DOHH2 (cell line): ENCODE measurements at regions not wholly inside any gene's neighbourhood (a gene's known extent, or its start where the extent isn't known, plus 50 kb on each side); places are given as distances from the start of the nearest gene placed in this dataset.

Experiments
- H3F3A ChIP-seq: fragments of 200-600 bp; sonication (generic), shearing (Covaris generic); 2 replicates; pipeline ENCODE4 v1.6.0; 2016; ENCODE audit warnings: antibody characterized with exemption, mild to moderate bottlenecking; ENCODE audit not compliant: control insufficient read depth, insufficient read depth
- H3K27ac ChIP-seq: fragments of 200-600 bp; sonication (generic); 2 replicates; pipeline ENCODE4 v1.5.1; 2014; ENCODE audit warnings: low read depth, mild to moderate bottlenecking, low read length, moderate library complexity
- H3K27me3 ChIP-seq: fragments of 200-600 bp; sonication (generic); 2 replicates; pipeline ENCODE4 v1.6.1; 2014; ENCODE audit warnings: mild to moderate bottlenecking, low read length, mixed read lengths; ENCODE audit not compliant: control insufficient read depth
- H3K36me3 ChIP-seq: fragments of 200-600 bp; sonication (generic); 2 replicates; pipeline ENCODE4 v1.6.1; 2014; ENCODE audit warnings: mild to moderate bottlenecking, low read length, moderate library complexity, mixed read lengths; ENCODE audit not compliant: control insufficient read depth
- H3K4me1 ChIP-seq: fragments of 200-600 bp; sonication (generic); 2 replicates; pipeline ENCODE4 v1.6.1; 2014; ENCODE audit warnings: mild to moderate bottlenecking, low read length, mixed read lengths; ENCODE audit not compliant: control insufficient read depth
- H3K4me2 ChIP-seq: fragments of 200-600 bp; sonication (generic); 2 replicates; pipeline ENCODE4 v1.6.0; 2014; ENCODE audit warnings: mild to moderate bottlenecking, low read length, moderate library complexity
- H3K4me3 ChIP-seq: fragments of 200-600 bp; sonication (generic); 2 replicates; pipeline ENCODE4 v1.5.1; 2014; ENCODE audit warnings: mild to moderate bottlenecking, low read length, mixed read lengths
- H3K79me2 ChIP-seq: fragments of 200-600 bp; sonication (generic); 2 replicates; pipeline ENCODE4 v1.6.1; 2014; ENCODE audit warnings: mild to moderate bottlenecking, low read length, mixed read lengths; ENCODE audit not compliant: control insufficient read depth
- H3K9me2 ChIP-seq: fragments of 200-600 bp; sonication (generic); replicated peaks from 2 replicates; pipeline ENCODE4 v1.6.1; 2014; ENCODE audit warnings: mild to moderate bottlenecking, low read length, mixed read lengths; ENCODE audit not compliant: control insufficient read depth
- H3K9me3 ChIP-seq: fragments of 200-600 bp; sonication (generic); 2 replicates; pipeline ENCODE4 v1.6.1; 2014; ENCODE audit warnings: antibody characterized with exemption, low read length, mixed read lengths; ENCODE audit not compliant: control insufficient read depth, insufficient read depth
- H4K20me1 ChIP-seq: fragments of 200-600 bp; sonication (generic); 2 replicates; pipeline ENCODE4 v1.6.0; 2014; ENCODE audit warnings: low read depth, mild to moderate bottlenecking, antibody characterized with exemption, low read length, moderate library complexity; ENCODE audit not compliant: control insufficient read depth, insufficient read depth
- EZH2phosphoT487 ChIP-seq: fragments of 200-600 bp; sonication (generic); IDR thresholded peaks from 2 replicates; pipeline ENCODE4 v1.6.1; 2017; ENCODE audit warnings: borderline replicate concordance, mild to moderate bottlenecking, antibody characterized with exemption, low read length, moderate library complexity, mixed read lengths
- TF ChIP-seq, protein P1 (sequence below): fragments of 200-600 bp; sonication (generic); IDR thresholded peaks from one replicate; pipeline ENCODE4 v1.5.1; 2014; ENCODE audit warnings: antibody characterized with exemption, mild to moderate bottlenecking, low read depth, low read length; ENCODE audit not compliant: poor library complexity, severe bottlenecking

DNA sequence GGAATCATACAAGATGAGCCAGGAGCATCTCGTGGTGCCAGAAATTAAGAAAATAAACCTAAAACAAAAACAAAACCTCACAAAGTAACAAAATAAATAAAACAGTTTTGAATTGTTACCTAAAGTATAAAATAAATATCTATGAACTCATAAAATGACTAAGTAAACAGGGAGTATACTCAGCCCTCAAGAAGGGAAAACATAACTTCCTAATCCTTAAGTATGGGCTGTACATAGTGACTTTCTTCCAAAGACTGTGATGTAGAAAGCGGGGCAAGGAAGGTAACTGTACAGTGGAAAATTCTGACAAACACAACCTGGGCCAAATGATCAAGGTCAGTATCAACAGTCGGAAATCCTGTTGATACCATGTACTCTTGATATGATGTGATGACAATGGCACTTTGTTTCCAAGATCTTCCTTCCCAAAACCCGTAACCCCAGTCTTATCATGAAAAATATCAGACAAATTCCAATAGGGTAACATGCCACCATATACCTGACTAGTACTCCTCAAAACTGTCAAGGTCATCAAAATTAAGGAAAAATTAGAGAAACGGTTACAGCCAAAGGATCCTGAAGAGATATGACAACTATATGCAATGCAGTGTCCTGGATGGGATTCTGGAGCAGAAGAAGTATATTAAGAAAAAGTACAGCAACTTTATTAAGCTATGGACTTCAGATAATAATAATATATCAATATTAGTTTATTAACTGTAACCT, 76.0 kb upstream of the XIRP2 start:
- TF ChIP-seq EZH2phosphoT487, result no peak
- TF ChIP-seq, protein P1, sequence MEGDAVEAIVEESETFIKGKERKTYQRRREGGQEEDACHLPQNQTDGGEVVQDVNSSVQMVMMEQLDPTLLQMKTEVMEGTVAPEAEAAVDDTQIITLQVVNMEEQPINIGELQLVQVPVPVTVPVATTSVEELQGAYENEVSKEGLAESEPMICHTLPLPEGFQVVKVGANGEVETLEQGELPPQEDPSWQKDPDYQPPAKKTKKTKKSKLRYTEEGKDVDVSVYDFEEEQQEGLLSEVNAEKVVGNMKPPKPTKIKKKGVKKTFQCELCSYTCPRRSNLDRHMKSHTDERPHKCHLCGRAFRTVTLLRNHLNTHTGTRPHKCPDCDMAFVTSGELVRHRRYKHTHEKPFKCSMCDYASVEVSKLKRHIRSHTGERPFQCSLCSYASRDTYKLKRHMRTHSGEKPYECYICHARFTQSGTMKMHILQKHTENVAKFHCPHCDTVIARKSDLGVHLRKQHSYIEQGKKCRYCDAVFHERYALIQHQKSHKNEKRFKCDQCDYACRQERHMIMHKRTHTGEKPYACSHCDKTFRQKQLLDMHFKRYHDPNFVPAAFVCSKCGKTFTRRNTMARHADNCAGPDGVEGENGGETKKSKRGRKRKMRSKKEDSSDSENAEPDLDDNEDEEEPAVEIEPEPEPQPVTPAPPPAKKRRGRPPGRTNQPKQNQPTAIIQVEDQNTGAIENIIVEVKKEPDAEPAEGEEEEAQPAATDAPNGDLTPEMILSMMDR, result no peak
- Histone ChIP-seq H3K9me2 (no peaks in the 10 kb centered on the region), H4K20me1 (no peaks in the 10 kb centered on the region), H3F3A (no peaks in the 10 kb centered on the region), H3K4me2 (no peak overlapping the region), H3K27me3 (no peaks in the 10 kb centered on the region), H3K4me1 (no peaks in the 10 kb centered on the region), H3K27ac (no peak overlapping the region), H3K9me3 (no peaks in the 10 kb centered on the region), H3K4me3 (no peak overlapping the region), H3K79me2 (no peaks in the 10 kb centered on the region), H3K36me3 (no peaks in the 10 kb centered on the region)

DNA sequence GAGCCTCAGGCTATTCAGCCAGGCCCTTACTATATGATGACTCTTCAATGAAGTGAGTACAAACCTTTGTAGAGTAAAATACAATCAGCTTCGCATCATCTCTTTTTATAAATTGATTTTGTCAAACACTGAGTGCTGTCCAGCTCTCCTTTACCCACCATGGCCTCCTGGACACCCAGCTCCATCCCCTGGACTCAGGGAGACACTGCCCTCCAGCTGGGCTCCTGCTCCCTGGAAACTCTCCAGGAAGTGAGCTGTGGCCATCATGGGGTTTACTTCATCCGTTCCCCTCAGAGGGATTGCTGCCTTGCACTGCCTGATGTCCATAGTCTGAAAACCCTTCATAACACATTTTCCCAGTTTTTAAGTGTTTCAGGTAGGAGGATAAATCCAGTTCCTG, 82.5 kb upstream of the XIRP2 start:
- TF ChIP-seq, protein P1, result no peak
- TF ChIP-seq EZH2phosphoT487, result no peak

DNA sequence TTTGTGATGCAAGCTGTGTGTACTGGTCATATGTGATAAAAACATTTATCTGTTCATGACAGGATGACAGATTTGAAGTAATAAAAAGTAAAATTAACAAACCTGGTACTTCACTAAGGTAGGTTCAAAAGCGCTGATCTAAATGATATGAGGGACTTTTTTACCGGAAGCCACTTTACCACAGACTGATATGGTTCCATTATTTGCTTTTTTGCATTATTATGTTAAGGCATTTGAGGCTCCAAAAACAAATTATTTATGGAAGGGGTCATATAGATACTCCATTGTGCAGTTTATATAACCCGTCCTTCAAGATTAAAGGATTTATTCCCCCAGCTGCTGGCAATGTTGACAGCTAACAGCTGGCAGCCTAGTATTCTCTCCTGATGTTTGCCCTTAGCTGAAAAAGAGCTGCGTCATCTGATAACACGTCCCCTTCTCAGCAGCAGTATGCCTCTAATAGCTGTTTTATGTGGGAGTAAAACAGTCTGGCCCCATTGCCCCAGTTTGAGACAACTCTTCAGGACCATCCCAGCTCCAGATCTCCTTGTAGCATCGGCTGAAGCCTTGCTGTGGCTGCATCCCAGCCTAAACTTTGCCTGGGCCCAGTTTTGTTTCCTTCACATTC, 84.8 kb upstream of the XIRP2 start:
- Histone ChIP-seq H3K79me2 (no peaks in the 10 kb centered on the region), H3K9me2 (no peaks in the 10 kb centered on the region), H3K27me3 (no peaks in the 10 kb centered on the region), H3K27ac (no peak overlapping the region), H4K20me1 (no peaks in the 10 kb centered on the region), H3F3A (no peaks in the 10 kb centered on the region), H3K4me3 (no peak overlapping the region), H3K36me3 (no peaks in the 10 kb centered on the region), H3K4me1 (peaks cover 11% of the 10 kb centered on the region), H3K9me3 (no peaks in the 10 kb centered on the region), H3K4me2 (no peak overlapping the region)
- no peak for TF ChIP-seq EZH2phosphoT487
- TF ChIP-seq, protein P1, result no peak

More for the DNA sequence above, 82.5 kb upstream of the XIRP2 start:
- Histone ChIP-seq H3K4me3 (no peak overlapping the region), H3K4me2 (no peak overlapping the region), H3K4me1 (peaks cover 11% of the 10 kb centered on the region), H4K20me1 (no peaks in the 10 kb centered on the region), H3K27ac (no peak overlapping the region), H3K79me2 (no peaks in the 10 kb centered on the region), H3F3A (no peaks in the 10 kb centered on the region), H3K9me3 (no peaks in the 10 kb centered on the region), H3K27me3 (no peaks in the 10 kb centered on the region), H3K36me3 (no peaks in the 10 kb centered on the region), H3K9me2 (no peaks in the 10 kb centered on the region)
